Thoracic aorta (tissue), 2 donors: ENCODE measurements at regions not wholly inside any gene's neighbourhood (a gene's known extent, or its start where the extent isn't known, plus 50 kb on each side); places are given as distances from the start of the nearest gene placed in this dataset.

Experiments used
- ATAC-seq: fragments of 150-250 bp; one replicate; pipeline ENCODE4 v1.8.0; 2017; ENCODE audit warnings: low read depth; ENCODE audit not compliant: insufficient number of reproducible peaks, low FRiP score
- DNase-seq: peaks from one replicate; pipeline ENCODE4 v3.0.0-alpha.2; 2020; ENCODE audit warnings: low spot score
- H3K27ac ChIP-seq, 2 donors: fragments of 200-600 bp; sonication (generic); 1 replicate in 1 of 2; 2 replicates in 1 of 2; pipeline ENCODE4 v1.5.1; 2016; ENCODE audit warnings: mild to moderate bottlenecking in 2 of 2, moderate library complexity in 2 of 2
- H3K27me3 ChIP-seq: fragments of 200-600 bp; sonication (generic); replicated peaks from 2 replicates; pipeline ENCODE4 v1.6.0; 2016; ENCODE audit warnings: mild to moderate bottlenecking; ENCODE audit not compliant: insufficient read depth
- H3K36me3 ChIP-seq: fragments of 200-600 bp; sonication (generic); one replicate; pipeline ENCODE4 v1.5.1; 2016
- H3K4me1 ChIP-seq, 2 donors: fragments of 200-600 bp; sonication (generic); 1 replicate in 1 of 2; 2 replicates in 1 of 2; pipeline versions ENCODE4 v1.5.1 to v1.6.0; 2016; ENCODE audit warnings: low read depth in 2 of 2, mild to moderate bottlenecking in 1 of 2; ENCODE audit not compliant: control insufficient read depth in 1 of 2
- H3K4me3 ChIP-seq: fragments of 200-600 bp; sonication (generic); 2 replicates; pipeline ENCODE4 v1.5.1; 2016; ENCODE audit warnings: mild to moderate bottlenecking
- H3K9me3 ChIP-seq: fragments of 200-600 bp; sonication (generic); 2 replicates; pipeline ENCODE4 v1.5.1; 2016
- CTCF ChIP-seq: fragments of 200-600 bp; sonication (generic); IDR thresholded peaks from one replicate; pipeline ENCODE4 v1.5.1; 2019; ENCODE audit warnings: antibody characterized with exemption

- Histone ChIP-seq H3K27me3 (no peaks in the 10 kb centered on the region), H3K36me3 (no peaks in the 10 kb centered on the region), H3K4me3 (no peak overlapping the region), H3K27ac (no peak overlapping the region), H3K4me1 (no peaks in the 10 kb centered on the region), H3K9me3 (no peaks in the 10 kb centered on the region)
- no peak for TF ChIP-seq CTCF
- DNase-seq (no peak), ATAC-seq (no peak)
Measured at GRCh38 chr1:101455166-101455565, 218.3 kb downstream of the S1PR1 start.

GRCh38 chr1:101460739-101461138, 223.9 kb downstream of the S1PR1 start:
- H3K27me3 ChIP-seq: no peaks in the 10 kb centered on the region
- no peak for TF ChIP-seq CTCF
- no peaks in the 10 kb centered on the region for H3K36me3 ChIP-seq
- H3K4me3 ChIP-seq: no peak overlapping the region
- ATAC-seq (no peak), DNase-seq (no peak)
- no peaks in the 10 kb centered on the region for H3K9me3 ChIP-seq
- H3K4me1 ChIP-seq: no peaks in the 10 kb centered on the region
- H3K27ac ChIP-seq: no peak overlapping the region

- Histone ChIP-seq H3K4me3 (no peak overlapping the region), H3K4me1 (no peaks in the 10 kb centered on the region), H3K9me3 (no peaks in the 10 kb centered on the region), H3K27me3 (no peaks in the 10 kb centered on the region), H3K36me3 (no peaks in the 10 kb centered on the region), H3K27ac (no peak overlapping the region)
- ATAC-seq (no peak), DNase-seq (no peak)
- no peak for TF ChIP-seq CTCF
Measured at GRCh38 chr1:101463195-101463594, 226.4 kb downstream of the S1PR1 start.

GRCh38 chr1:101465941-101466340, 229.1 kb downstream of the S1PR1 start:
- Histone ChIP-seq H3K36me3 (no peaks in the 10 kb centered on the region), H3K4me1 (no peaks in the 10 kb centered on the region)
- ATAC-seq: no peak

GRCh38 chr1:101474039-101474665, 237.3 kb downstream of the S1PR1 start:
- Histone ChIP-seq H3K36me3 (no peaks in the 10 kb centered on the region), H3K27ac (no peak overlapping the region), H3K4me3 (no peak overlapping the region), H3K9me3 (no peaks in the 10 kb centered on the region), H3K4me1 (no peaks in the 10 kb centered on the region), H3K27me3 (no peaks in the 10 kb centered on the region)
- no peak for DNase-seq
- ATAC-seq: no peak
- no peak for TF ChIP-seq CTCF

More at GRCh38 chr1:101465941-101466340, 229.1 kb downstream of the S1PR1 start:
- TF ChIP-seq CTCF: no peak
- DNase-seq: no peak
- no peak overlapping the region for H3K4me3 ChIP-seq
- H3K27me3 ChIP-seq: no peaks in the 10 kb centered on the region
- H3K27ac ChIP-seq: no peak overlapping the region
- H3K9me3 ChIP-seq: no peaks in the 10 kb centered on the region
